NCI-H2171 treated with DMSO at 0.1 percent for 48 hours (cell line): ENCODE measurements at regions not wholly inside any gene's neighbourhood (a gene's known extent, or its start where the extent isn't known, plus 50 kb on each side); places are given as distances from the start of the nearest gene placed in this dataset.
"Not testable (repeated sequence)": the region's sequence is repeated elsewhere in the genome, so short reads cannot be mapped to it uniquely, and the experiment has no call there.

Experiments used
- DNase-seq: peaks from one replicate; lab custom pipeline; 2025; lab: John Stamatoyannopoulos, UW

DNA sequence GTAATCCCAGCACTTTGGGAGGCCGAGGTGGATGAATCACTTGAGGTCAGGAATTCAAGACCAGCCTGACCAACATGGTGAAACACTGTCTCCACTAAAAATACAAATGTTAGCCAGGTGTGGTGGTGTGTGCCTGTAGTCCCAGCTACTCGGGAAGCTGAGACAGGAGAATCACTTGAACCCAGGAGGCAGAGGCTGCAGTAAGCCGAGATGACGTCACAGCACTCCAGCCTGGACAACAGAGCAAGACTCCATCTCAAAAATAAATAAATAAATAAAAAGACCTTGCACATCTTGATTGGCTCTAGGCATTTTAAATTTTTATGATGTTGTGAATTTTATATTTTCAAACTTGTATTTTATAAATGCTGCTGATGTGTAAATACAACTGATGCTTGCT is 141.7 kb downstream of the ARRDC3 start:
- DNase-seq = not testable (repeated sequence)

DNA sequence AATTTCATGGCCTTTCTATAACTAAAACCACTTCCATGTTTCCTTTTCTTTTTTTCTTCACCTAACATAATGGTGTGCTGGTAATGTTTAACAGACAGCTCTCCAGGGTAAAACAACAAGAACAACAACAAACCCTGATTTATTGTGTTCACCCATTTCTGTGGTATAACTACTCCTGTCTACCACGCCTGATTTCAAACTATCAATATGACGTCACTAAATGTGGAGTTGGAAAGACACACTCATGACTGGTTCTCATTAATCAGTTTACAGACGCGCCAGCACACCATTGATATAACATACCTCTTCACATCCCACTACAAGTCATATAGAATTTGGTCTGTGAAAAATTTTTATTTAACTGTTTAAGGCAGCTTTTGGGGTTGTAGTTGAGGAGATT is 142.9 kb downstream of the ARRDC3 start:
- DNase-seq = no peak

DNA sequence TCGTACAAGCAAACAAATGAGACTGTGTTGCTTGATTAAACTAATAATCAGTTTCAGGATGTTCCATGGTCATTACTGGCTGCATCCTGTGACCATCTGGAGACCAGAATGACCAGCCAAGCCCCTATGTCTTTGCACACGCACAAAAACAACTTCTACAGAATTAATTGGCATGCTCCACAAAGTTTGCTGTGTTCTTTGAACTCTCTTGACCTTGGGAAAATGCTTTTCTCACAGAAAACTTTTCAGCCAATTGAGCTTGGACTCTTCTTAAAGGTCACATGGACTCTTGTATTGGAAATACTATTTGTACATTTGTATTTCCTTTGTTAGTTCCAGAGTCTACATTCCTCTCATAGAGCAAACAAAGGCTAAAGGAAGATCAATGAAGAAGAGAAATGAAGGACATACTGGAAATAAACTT is 147.8 kb downstream of the ARRDC3 start:
- no peak for DNase-seq

DNA sequence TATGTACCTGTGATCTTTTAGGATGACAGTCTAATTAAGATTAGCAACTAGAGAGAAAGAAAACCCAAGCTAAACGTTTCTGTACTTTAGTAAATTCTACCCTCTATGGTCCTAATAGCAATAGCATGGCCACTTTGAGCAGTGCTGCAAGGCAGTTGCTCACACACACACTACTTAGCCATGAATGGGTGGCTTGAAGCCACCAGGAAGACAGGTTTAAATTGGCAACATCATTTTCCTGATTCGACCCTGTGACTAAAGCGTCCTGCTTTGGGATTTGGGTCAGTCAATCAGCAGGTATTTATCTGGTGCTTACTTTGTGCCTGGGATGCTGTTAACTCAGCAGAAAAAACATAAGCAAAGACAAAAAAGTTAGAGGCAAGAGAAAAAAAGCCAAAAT is 150.6 kb downstream of the ARRDC3 start:
- DNase-seq = no peak

DNA sequence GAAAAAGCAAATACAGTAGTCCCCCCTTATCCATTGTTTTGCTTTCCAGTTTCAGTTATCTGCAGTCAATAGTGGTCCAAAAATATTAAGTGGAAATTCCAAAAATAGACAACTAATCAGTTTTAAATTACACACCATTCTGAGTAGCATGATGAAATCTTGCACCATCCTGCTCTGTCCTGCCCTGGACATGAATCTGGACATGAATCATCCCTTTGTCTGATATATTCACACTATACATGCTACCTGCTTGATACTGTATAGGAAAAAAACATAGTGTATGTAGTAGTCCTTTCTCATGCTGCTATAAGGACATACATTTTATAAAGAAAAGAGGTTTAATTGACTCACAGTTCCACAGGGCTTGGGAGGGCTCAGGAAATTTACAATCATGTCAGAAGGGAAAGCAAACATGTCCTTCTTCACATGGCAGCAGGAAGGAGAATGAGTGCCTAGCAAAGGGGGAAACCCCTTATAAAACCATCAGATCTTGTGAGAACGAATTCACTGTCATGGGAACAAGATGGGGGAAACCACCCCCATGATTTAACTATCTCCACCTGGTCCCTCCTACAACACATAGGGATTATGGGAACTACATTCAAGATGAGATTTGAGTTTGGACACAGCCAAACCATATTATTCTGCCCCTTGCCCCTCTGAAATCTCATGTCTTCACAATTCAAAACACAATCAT is 153.9 kb downstream of the ARRDC3 start:
- no peak for DNase-seq

DNA sequence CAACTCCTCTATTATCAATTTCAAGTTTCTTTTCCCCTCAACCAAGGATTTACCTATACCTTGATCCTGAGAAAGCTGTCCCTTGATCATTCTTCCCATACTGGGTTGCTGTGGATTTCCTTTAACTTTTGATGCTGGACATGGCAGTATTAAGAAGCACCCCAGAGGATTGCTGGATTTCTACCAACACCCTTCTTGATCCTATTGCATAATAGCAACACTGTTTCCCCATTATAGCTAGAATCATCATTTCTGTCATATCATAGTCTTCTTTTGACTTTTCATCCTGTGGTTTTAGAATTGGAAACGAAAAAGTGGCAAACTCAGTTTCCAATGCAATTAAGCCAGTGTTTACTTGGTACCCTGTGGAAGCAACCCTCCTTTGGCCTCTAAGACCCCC is 154.9 kb downstream of the ARRDC3 start:
- no peak for DNase-seq

DNA sequence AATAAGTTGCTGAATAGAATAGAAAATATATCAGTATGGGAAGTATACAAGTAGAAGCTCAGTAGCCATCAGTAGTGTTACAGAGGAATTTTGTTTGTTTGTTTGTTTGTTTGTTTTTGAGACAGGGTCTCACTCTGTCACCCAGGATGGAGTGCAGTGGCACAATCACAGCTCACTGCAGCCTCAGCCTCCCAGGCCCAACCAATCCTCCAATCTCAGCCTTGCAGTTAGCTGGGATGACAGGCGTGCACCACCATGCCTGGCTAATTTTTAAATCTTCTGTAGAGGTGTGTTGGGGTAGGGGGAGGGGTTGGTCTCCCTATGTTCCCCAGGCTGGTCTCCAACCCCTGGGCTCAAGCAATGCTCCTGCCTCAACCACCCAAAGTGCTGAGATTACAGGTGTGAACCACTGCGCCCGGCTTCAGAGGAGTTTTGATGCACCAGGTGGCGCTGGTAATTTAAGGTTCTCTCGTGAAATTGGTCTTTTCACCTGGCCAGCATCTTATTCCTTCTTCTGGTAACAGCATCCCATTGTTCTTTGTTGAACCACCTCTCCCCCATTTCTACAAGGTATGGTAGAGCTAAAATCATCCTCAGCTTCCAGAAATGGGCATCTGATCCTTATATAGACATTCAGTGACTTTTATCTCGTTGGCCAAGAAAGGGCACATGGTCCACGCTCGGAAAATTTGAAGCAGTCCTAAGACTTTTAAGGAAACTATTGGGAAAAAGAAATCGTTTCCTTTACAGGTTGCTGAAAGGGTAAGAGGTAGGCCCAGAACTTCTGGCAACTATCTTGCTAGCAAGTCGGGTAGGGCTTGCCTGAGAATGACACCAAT is 157.1 kb downstream of the ARRDC3 start:
- no peak for DNase-seq

DNA sequence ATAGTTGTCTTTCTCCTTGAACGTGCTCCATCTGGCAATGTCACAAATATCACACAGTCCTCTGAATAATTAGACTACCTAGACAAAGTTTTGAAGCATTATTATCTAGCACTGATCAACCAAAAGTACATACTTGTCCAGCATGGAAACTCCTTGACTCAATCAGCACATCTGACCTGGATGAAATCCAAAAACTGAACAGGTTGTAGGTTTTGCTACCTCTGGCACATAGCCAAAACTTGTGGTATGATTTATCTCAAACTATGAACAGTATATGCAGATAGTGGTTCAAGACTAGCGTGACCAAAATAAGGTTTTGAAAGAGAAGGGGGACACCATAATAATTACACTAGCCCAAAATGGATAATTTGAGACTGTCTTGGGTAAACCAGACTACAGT is 158.1 kb downstream of the ARRDC3 start:
- peak; percentile 17 for DNase-seq

DNA sequence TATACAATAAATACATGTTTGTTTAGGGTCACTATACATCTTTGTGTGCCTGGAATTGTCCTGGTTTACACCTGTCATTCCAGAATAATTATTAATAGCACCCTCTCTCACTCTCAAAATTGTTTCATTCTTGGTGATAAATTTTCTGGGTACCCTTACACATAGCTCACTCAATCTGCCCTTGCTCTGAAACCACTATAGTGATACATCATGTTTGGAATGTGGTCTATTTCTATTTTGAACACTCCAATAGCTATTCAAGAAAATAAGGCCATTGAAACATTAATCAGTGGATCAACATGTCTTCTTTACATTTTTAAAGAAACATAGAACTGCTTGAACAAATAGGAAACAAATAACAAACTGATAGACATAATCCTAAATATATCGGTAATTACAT is 158.7 kb downstream of the ARRDC3 start:
- no peak for DNase-seq

DNA sequence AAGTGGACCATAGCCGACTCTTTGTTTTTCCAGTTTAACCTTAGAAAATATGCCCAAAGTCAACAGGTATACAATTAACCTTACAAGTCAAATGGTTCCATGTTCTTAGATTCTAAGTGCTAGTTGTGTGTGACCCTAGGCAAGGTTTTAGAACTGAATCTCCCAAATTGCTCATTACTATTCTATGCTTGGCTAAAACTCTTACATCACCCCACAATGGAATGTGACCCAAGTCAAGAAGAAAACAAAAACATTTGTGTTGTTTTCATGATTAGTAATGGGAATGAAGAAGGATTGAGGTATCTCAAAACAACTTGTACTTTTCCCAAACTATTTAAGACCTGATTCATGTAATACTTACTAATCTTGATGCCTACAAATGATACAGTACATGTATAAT is 159.2 kb downstream of the ARRDC3 start:
- no peak for DNase-seq

DNA sequence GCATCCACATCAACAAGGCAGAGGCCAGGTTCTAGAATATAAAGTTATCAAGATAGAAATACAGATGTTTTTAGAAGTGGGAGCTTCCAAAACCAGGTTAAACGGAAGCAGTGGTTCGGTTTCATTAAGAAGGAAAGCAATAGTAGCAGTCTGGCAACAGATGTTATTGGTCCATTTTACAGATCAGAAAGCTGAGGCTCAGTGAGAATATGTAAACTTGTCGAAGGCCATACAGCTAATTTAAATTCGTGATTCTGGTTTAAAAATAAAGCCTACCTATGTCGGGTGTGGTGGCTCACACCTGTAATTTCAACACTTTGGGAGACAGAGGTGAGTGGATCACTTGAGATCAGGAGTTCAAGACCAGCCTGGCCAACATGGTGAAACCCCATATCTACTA is 160.6 kb downstream of the ARRDC3 start:
- no peak for DNase-seq

DNA sequence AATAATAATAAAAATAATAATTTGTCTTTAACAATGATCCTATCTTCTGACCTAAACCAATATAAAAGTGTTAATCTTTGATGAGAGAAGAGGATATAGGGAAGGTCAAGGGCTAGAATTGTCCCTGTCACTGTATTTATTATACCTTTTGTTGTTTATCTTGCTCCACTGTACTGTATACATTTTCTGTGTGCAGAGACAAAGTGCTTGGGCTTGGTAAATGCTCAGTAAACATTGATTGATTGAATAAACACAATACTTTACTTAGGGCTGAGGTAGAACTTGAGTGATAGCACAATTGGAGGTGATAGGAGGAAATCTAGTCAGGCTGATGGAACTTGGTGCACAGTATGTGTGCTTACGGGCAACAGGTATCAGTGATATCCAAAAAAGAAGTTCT is 161.2 kb downstream of the ARRDC3 start:
- no peak for DNase-seq

DNA sequence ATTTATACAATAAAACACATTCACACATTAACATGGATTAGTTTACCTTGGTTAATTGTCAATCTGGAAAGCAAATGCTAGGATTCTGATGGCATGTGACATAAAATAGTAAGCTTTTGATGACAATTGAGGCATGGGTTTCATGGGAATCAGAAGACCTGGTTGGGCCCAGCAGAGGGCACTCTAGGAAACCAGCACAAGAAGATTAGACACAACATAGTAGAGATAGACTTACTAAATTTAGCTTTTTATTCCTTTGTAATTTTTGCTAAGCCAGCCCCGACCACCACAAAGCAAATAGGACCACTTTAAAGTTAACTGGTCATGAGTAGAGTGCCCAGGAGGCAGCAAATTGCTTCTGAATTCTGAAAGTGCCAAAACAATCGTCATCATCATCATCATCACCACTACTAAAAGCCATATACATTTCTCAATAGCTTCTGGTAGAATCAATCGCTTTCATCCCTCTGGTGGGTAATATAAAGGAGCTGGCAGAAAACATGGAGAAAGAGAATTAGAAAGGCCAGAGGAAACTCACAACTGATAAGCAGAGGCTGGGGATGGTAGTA is 163.2 kb downstream of the ARRDC3 start:
- no peak for DNase-seq

DNA sequence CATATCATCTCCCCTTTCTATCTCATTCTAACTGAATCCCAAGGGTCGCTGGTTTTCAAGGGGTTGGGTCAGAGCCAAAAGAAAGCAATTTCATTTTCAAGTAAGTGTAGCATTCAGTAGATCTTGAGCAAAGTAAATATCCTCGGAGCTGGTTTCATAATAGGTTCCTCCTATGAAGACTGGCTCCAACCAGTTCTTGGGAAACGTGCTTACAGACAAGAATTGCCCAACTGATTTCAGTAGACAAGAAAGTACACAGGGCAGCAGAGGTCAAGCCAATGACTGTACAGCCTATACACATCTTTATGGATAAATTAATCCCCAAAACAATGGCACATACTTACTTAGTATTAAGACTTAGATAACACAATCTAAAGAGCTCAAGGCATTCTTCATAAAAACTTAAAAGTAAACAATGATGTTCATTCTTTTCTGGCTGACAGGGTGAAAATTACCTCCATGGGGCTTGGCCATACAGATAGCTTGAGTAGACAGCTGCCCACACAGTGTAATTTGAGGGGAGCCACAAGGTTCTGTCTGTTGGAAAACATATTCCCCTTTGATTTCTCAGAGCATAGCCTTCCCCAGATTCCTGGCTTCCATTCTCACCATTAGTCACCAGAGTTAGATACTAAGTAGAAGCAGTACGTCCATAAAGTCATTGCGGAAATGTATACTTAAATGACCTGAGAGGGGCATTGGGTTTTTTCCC is 163.9 kb downstream of the ARRDC3 start:
- no peak for DNase-seq

DNA sequence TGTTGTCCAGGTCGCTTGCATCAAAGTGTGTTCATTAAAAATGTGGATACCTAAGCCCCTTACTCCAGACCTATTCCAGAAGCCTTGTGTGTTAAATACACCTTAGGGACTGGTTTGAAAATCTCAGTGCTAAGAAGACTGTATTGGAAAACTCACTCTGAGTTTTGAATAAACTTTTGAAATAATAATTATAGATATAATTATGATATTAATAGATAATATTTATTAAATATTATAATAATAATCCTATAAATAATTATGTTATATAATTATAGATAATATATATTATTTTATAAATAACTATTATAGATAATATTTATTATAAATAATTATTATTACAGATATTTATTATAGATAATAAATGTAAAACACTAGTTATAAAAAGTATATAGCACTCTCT is 165.3 kb downstream of the ARRDC3 start:
- DNase-seq = no peak

DNA sequence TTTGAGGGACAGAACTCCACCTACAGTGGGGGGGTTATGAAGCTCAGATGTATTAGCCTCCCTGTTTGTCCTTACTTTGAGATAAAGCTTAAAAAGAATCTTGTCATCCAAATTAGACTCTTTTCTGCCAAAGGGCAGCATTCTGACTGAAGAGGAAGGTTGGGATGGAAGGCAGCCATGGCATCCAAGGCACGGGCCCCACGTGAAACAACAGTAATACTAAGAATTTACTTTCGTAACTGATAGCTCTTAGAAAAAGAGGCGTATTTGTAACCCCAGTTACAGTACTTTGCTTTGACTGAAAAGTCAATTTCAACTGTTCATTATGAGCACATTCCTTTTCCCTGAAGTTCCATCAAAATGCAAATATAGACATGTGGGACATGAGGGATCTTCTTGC is 168.5 kb downstream of the ARRDC3 start:
- no peak for DNase-seq
